T-helper 17 cell (primary cell): ENCODE measurements at regions not wholly inside any gene's neighbourhood (a gene's known extent, or its start where the extent isn't known, plus 50 kb on each side); places are given as distances from the start of the nearest gene placed in this dataset.

ENCODE experiments used
- ATAC-seq: fragments of 150-1000 bp; cut with Tn5 transposase; 2 replicates; pipeline ENCODE4 v1.10.0; 2021; ENCODE audit warnings: mild to moderate bottlenecking, moderate library complexity
- DNase-seq, 3 donors: peaks; one replicate each; pipeline versions ENCODE4 v3.0.0 to v3.0.0-alpha.2; 2020 to 2021
- H3K9me3 ChIP-seq: one replicate; pipeline ENCODE4 v1.7.0; 2013; ENCODE audit warnings: low read length, mild to moderate bottlenecking; ENCODE audit not compliant: control insufficient read depth, poor library complexity, severe bottlenecking
- H3K27ac Mint-ChIP-seq: one replicate; pipeline ENCODE4 v1.8.0; 2022; ENCODE audit warnings: mild to moderate bottlenecking, moderate library complexity, mixed read lengths
- H3K27me3 Mint-ChIP-seq: one replicate; pipeline ENCODE4 v1.8.0; 2022; ENCODE audit warnings: mixed read lengths
- H3K36me3 Mint-ChIP-seq: one replicate; pipeline ENCODE4 v1.8.0; 2022; ENCODE audit warnings: low read depth, mixed read lengths
- H3K4me1 Mint-ChIP-seq: one replicate; pipeline ENCODE4 v1.8.0; 2022; ENCODE audit warnings: mild to moderate bottlenecking, mixed read lengths
- H3K4me3 Mint-ChIP-seq: one replicate; pipeline ENCODE4 v1.8.0; 2022; ENCODE audit warnings: mild to moderate bottlenecking, moderate library complexity, mixed read lengths

- ATAC-seq (peak; percentile 39), DNase-seq (no peak)
- H3K27ac Mint-ChIP-seq, result peak overlapping the region; percentile 100
- H3K27me3 Mint-ChIP-seq, result no peaks in the 10 kb centered on the region
- H3K36me3 Mint-ChIP-seq, result peaks cover 3% of the 10 kb centered on the region
- H3K9me3 ChIP-seq, result peaks cover 2% of the 10 kb centered on the region
- H3K4me3 Mint-ChIP-seq, result peak overlapping the region; percentile 58
- H3K4me1 Mint-ChIP-seq, result peaks cover 55% of the 10 kb centered on the region
Measured at GRCh38 chr14:98167275-98167674, 1104.7 kb downstream of the BCL11B start.

DNA sequence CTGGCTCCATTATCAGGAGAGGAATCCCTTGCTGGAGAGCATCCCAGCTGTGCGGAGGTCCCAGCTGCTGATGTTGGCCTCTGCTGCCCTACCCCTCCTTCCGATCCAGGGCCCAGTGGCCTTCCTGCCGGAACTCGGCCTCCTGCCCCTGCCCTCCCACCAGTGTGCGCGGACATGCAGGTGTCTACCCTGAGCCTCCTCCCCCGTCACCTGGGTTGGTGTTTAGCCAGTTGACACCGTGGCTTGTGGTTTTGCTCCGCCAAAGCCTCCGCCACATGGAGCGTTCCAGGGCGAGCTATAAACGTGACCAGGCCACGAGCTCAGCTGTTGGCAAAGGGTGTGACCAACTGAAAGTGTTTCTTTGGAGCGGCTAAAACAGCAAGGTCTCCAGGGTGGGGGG is 1104.3 kb downstream of the BCL11B start:
- Mint-ChIP-seq H3K27ac (peak overlapping the region; percentile 100), H3K4me1 (peaks cover 58% of the 10 kb centered on the region)

DNA sequence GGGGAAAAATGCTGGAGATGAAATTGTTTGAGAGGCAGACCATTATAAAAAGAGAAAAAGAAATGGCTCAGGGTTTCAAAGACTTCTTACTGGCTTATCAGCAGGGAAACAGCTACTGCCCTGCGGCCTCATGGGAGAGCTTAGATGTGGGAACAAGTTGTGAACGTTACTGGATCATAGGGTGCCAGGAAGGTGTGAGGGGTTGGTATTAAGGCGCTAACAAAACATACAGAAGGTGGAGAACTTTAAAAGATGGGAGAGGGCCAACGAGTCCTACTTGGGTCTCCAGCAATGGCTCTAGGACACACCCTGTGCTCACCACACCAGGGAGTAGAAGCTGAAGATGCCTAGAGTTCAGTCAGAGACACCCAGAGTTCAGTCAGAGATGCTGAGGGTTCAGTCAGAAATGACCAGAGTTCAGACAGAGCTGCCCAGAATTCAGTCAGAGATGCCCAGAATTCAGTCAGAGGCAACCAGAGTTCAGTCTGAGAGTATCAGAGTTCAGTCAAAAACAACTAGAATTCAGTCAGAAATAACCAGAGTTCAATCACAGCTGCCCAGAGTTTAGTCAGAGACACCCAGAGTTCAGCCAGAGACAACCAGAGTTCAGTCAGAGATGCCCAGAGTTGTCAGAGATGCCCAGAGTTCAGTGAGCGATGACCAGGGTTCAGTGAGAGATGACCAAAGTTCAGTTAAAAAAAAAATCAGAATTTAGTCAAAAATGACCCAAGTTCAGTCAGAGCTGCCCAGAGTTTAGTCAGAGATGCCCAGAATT is 1103.6 kb downstream of the BCL11B start:
- Mint-ChIP-seq H3K27ac (peak overlapping the region; percentile 100), H3K27me3 (no peaks in the 10 kb centered on the region), H3K4me3 (peak overlapping the region; percentile 75), H3K36me3 (no peaks in the 10 kb centered on the region), H3K4me1 (peaks cover 64% of the 10 kb centered on the region)
- peaks cover 2% of the 10 kb centered on the region for H3K9me3 ChIP-seq
- peak; percentile 21 for ATAC-seq
- no peak for DNase-seq

More for the DNA sequence above, 1104.3 kb downstream of the BCL11B start:
- Mint-ChIP-seq H3K36me3 (peaks cover 3% of the 10 kb centered on the region), H3K27me3 (no peaks in the 10 kb centered on the region), H3K4me3 (peak overlapping the region; percentile 58)
- H3K9me3 ChIP-seq, result peaks cover 2% of the 10 kb centered on the region
- DNase-seq, result no peak
- peak; percentile 50 for ATAC-seq

DNA sequence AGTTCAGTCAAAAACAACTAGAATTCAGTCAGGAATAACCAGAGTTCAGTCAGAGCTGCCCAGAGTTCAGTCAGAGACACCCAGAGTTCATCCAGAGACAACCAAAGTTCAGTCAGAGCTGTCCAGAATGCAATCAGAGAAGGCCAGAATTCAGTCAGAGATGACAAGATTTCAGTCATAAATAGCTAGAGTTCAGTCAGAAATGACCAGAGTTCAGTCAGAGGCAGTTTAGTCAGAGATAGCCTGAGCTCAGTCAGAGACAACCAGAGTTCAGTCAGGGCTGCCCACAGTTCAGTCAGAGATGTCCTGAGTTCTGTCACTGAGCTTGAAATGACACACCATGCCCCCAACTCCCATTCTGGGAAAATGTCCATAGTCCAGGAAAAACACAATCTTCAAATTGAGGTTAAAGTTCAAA is 1102.8 kb downstream of the BCL11B start:
- H3K9me3 ChIP-seq, result peaks cover 2% of the 10 kb centered on the region
- peaks cover 67% of the 10 kb centered on the region for H3K4me1 Mint-ChIP-seq
- H3K27ac Mint-ChIP-seq, result peak overlapping the region; percentile 100
- peak overlapping the region; percentile 67 for H3K4me3 Mint-ChIP-seq
- no peaks in the 10 kb centered on the region for H3K27me3 Mint-ChIP-seq
- H3K36me3 Mint-ChIP-seq, result no peaks in the 10 kb centered on the region
- ATAC-seq, result no peak
- DNase-seq, result no peak

- peak overlapping the region; percentile 100 for H3K27ac Mint-ChIP-seq
- H3K4me3 Mint-ChIP-seq, result no peak overlapping the region
- H3K9me3 ChIP-seq, result peaks cover 2% of the 10 kb centered on the region
- H3K4me1 Mint-ChIP-seq, result peaks cover 77% of the 10 kb centered on the region
- no peaks in the 10 kb centered on the region for H3K36me3 Mint-ChIP-seq
- ATAC-seq, result no peak
- no peak for DNase-seq
- H3K27me3 Mint-ChIP-seq, result no peaks in the 10 kb centered on the region
Measured at GRCh38 chr14:98170575-98170974, 1101.4 kb downstream of the BCL11B start.

GRCh38 chr14:98171654-98172053 is 1100.3 kb downstream of the BCL11B start:
- no peak overlapping the region for H3K4me3 Mint-ChIP-seq
- no peak for ATAC-seq
- peak overlapping the region; percentile 100 for H3K27ac Mint-ChIP-seq

GRCh38 chr14:98172243-98172778 is 1099.7 kb downstream of the BCL11B start:
- no peaks in the 10 kb centered on the region for H3K36me3 Mint-ChIP-seq
- peaks cover 2% of the 10 kb centered on the region for H3K9me3 ChIP-seq
- peak overlapping the region; percentile 100 for H3K27ac Mint-ChIP-seq
- ATAC-seq (no peak), DNase-seq (no peak)
- no peaks in the 10 kb centered on the region for H3K27me3 Mint-ChIP-seq
- peak overlapping the region; percentile 79 for H3K4me3 Mint-ChIP-seq
- peaks cover 92% of the 10 kb centered on the region for H3K4me1 Mint-ChIP-seq

More at GRCh38 chr14:98171654-98172053, 1100.3 kb downstream of the BCL11B start:
- H3K9me3 ChIP-seq, result peaks cover 2% of the 10 kb centered on the region
- Mint-ChIP-seq H3K4me1 (peaks cover 88% of the 10 kb centered on the region), H3K36me3 (no peaks in the 10 kb centered on the region), H3K27me3 (no peaks in the 10 kb centered on the region)
- DNase-seq, result no peak

- peak overlapping the region; percentile 79 for H3K4me3 Mint-ChIP-seq
- no peaks in the 10 kb centered on the region for H3K36me3 Mint-ChIP-seq
- DNase-seq, result peak in 2 of 3 donors; percentile 46 to 59
- H3K27me3 Mint-ChIP-seq, result no peaks in the 10 kb centered on the region
- peak overlapping the region; percentile 100 for H3K27ac Mint-ChIP-seq
- peak; percentile 73 for ATAC-seq
- H3K4me1 Mint-ChIP-seq, result peaks cover 90% of the 10 kb centered on the region
- H3K9me3 ChIP-seq, result peaks cover 2% of the 10 kb centered on the region
Measured at GRCh38 chr14:98173305-98173704, 1098.7 kb downstream of the BCL11B start.

GRCh38 chr14:98174041-98174440 is 1098.0 kb downstream of the BCL11B start:
- H3K27me3 Mint-ChIP-seq, result no peaks in the 10 kb centered on the region
- ATAC-seq, result peak; percentile 27
- DNase-seq, result no peak
- H3K4me1 Mint-ChIP-seq, result peaks cover 86% of the 10 kb centered on the region
- H3K9me3 ChIP-seq, result no peaks in the 10 kb centered on the region
- H3K27ac Mint-ChIP-seq, result peak overlapping the region; percentile 100
- H3K36me3 Mint-ChIP-seq, result no peaks in the 10 kb centered on the region
- no peak overlapping the region for H3K4me3 Mint-ChIP-seq

DNA sequence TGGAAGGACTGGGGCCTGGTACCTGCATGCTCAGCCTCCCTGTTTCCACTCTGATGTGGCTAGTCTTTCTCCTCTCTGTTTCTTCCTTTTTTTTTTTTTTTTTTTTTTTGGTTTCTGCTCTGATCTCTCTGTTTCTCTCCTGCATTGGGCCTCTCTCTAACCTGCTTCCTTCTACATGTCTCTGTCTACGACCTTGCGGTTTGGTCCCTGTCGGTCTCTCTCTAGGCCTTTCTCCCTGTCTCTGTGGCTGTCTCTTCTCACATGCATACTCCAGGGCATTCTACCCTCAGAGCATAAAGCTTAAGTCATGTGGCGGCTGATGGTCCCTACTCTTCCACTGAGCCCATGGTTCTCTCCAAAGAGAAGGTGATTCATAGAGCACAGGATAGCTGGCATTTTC is 1096.6 kb downstream of the BCL11B start:
- ATAC-seq (peak; percentile 16), DNase-seq (no peak)
- Mint-ChIP-seq H3K4me1 (peaks cover 83% of the 10 kb centered on the region), H3K27ac (peak overlapping the region; percentile 100), H3K36me3 (no peaks in the 10 kb centered on the region), H3K4me3 (peak overlapping the region; percentile 85), H3K27me3 (no peaks in the 10 kb centered on the region)
- no peaks in the 10 kb centered on the region for H3K9me3 ChIP-seq

DNA sequence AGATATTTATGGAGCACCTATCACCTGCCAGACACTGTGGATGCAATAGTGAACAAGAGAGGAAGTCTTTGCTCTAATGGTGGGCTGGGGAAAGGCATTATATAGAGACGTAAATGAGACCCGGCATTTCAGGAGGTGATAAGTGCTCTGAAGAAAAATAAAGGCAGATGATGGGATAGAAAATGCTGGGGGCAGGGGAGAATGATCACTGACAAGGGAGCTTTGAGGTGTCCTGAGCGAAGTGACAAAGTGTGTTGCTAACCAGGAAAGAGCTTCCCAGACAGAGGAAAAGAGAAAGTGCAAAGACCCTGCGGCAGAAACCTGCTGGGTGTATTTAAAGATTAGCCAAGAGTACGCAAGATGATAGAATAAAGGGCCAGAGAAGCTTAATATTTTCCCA is 1096.1 kb downstream of the BCL11B start:
- peaks cover 80% of the 10 kb centered on the region for H3K4me1 Mint-ChIP-seq
- no peaks in the 10 kb centered on the region for H3K9me3 ChIP-seq
- peak overlapping the region; percentile 85 for H3K4me3 Mint-ChIP-seq
- DNase-seq, result no peak
- H3K36me3 Mint-ChIP-seq, result no peaks in the 10 kb centered on the region
- ATAC-seq, result no peak
- no peaks in the 10 kb centered on the region for H3K27me3 Mint-ChIP-seq
- peak overlapping the region; percentile 100 for H3K27ac Mint-ChIP-seq

- H3K9me3 ChIP-seq, result no peaks in the 10 kb centered on the region
- H3K36me3 Mint-ChIP-seq, result no peaks in the 10 kb centered on the region
- H3K27ac Mint-ChIP-seq, result peak overlapping the region; percentile 100
- no peaks in the 10 kb centered on the region for H3K27me3 Mint-ChIP-seq
- H3K4me3 Mint-ChIP-seq, result peak overlapping the region; percentile 47
- ATAC-seq (no peak), DNase-seq (no peak)
- H3K4me1 Mint-ChIP-seq, result peaks cover 77% of the 10 kb centered on the region
Measured at GRCh38 chr14:98176892-98177291, 1095.1 kb downstream of the BCL11B start.

GRCh38 chr14:98177551-98177950 is 1094.4 kb downstream of the BCL11B start:
- Mint-ChIP-seq H3K27ac (peak overlapping the region; percentile 100), H3K4me1 (peaks cover 78% of the 10 kb centered on the region), H3K4me3 (peak overlapping the region; percentile 47), H3K36me3 (no peaks in the 10 kb centered on the region), H3K27me3 (no peaks in the 10 kb centered on the region)
- H3K9me3 ChIP-seq, result no peaks in the 10 kb centered on the region
- DNase-seq (peak in 1 of 3 donors; percentile 36), ATAC-seq (peak; percentile 62)
